HEK293 (cell line): ENCODE measurements at regions not wholly inside any gene's neighbourhood (a gene's known extent, or its start where the extent isn't known, plus 50 kb on each side); places are given as distances from the start of the nearest gene placed in this dataset.

ENCODE experiments used
- CTCF ChIA-PET: fragments of 350-600 bp; formaldehyde crosslinking; extraction: SDS; loops from one replicate; lab custom pipeline; 2021; ENCODE audit warnings: antibody characterized with exemption; lab: Yijun Ruan, JAX
- POLR2A ChIA-PET: fragments of 300-600 bp; formaldehyde crosslinking; extraction: SDS; loops from one replicate; lab custom pipeline; 2020; ENCODE audit warnings: antibody characterized with exemption, inconsistent platforms; lab: Yijun Ruan, JAX
- H3K27ac ChIP-seq: fragments of 200-500 bp; sonication (Bioruptor generic); 2 replicates; pipeline ENCODE4 v1.5.1; 2014; ENCODE audit warnings: low read depth, low read length, control low read depth, inconsistent platforms; ENCODE audit errors: extremely low read depth
- H3K36me3 ChIP-seq, 2 experiments: fragments of 200-500 bp in 1 of 2; sonication (Bioruptor generic) in 1 of 2; 1 replicate in 1 of 2; 2 replicates in 1 of 2; pipeline ENCODE4 v1.5.1; 2014 to 2017; ENCODE audit warnings: inconsistent platforms in 2 of 2, low read length in 2 of 2; ENCODE audit not compliant: control insufficient read depth in 2 of 2, insufficient read depth in 1 of 2
- H3K4me1 ChIP-seq: fragments of 200-500 bp; sonication (Bioruptor generic); 2 replicates; pipeline ENCODE4 v1.5.1; 2014; ENCODE audit warnings: mild to moderate bottlenecking, low read length, inconsistent platforms; ENCODE audit not compliant: control insufficient read depth, insufficient read depth
- H3K4me3 ChIP-seq: 2 replicates; pipeline ENCODE4 v1.5.1; 2011; ENCODE audit warnings: low read depth, mild to moderate bottlenecking, control low read depth, low read length, moderate library complexity
- H3K9me3 ChIP-seq: fragments of 200-500 bp; sonication (Bioruptor generic); 2 replicates; pipeline ENCODE4 v1.5.1; 2014; ENCODE audit warnings: low read depth, low read length, inconsistent platforms; ENCODE audit not compliant: control insufficient read depth, insufficient read depth
- GLI4 ChIP-seq: fragments of 450-650 bp; formaldehyde crosslinking; IDR thresholded peaks from 2 replicates; pipeline ENCODE4 v1.5.1; 2016; ENCODE audit warnings: missing biosample characterization, missing genetic modification characterization
- GLIS1 ChIP-seq: fragments of 450-650 bp; formaldehyde crosslinking; IDR thresholded peaks from 2 replicates; pipeline ENCODE4 v1.5.1; 2016; ENCODE audit warnings: missing biosample characterization, missing genetic modification characterization
- KLF16 ChIP-seq: fragments of 450-650 bp; formaldehyde crosslinking; IDR thresholded peaks from 2 replicates; pipeline ENCODE4 v1.5.1; 2017; ENCODE audit warnings: missing biosample characterization, missing genetic modification characterization
- TRIM28 ChIP-seq: IDR thresholded peaks from 2 replicates; pipeline ENCODE4 v1.6.1; 2011; ENCODE audit warnings: low read length, control low read depth, borderline replicate concordance
- ZBTB1 ChIP-seq: fragments of 450-650 bp; formaldehyde crosslinking; IDR thresholded peaks from 2 replicates; pipeline ENCODE4 v1.5.1; 2016; ENCODE audit warnings: missing biosample characterization, missing genetic modification characterization
- ZNF169 ChIP-seq: fragments of 450-650 bp; formaldehyde crosslinking; IDR thresholded peaks from 2 replicates; pipeline ENCODE4 v1.5.1; 2016; ENCODE audit warnings: missing biosample characterization, missing genetic modification characterization
- ZNF292 ChIP-seq: fragments of 450-650 bp; formaldehyde crosslinking; IDR thresholded peaks from 2 replicates; pipeline ENCODE4 v1.5.1; 2016; ENCODE audit warnings: low read depth, missing biosample characterization, missing genetic modification characterization, borderline replicate concordance
- ZNF324 ChIP-seq: fragments of 450-650 bp; formaldehyde crosslinking; IDR thresholded peaks from 2 replicates; pipeline ENCODE4 v1.5.1; 2016; ENCODE audit warnings: missing biosample characterization, missing genetic modification characterization
- ZNF366 ChIP-seq: fragments of 450-650 bp; formaldehyde crosslinking; conservative IDR thresholded peaks from 2 replicates; pipeline ENCODE4 v1.5.1; 2016; ENCODE audit warnings: missing biosample characterization, missing genetic modification characterization
- TF ChIP-seq, protein P1 (sequence below): fragments of 450-650 bp; formaldehyde crosslinking; IDR thresholded peaks from 2 replicates; pipeline ENCODE4 v1.5.1; 2016; ENCODE audit warnings: missing biosample characterization, missing genetic modification characterization, borderline replicate concordance
- TF ChIP-seq, protein P2 (sequence below): IDR thresholded peaks from 2 replicates; pipeline ENCODE4 v1.6.1; 2011; ENCODE audit warnings: mild to moderate bottlenecking, low read depth, low read length, borderline replicate concordance
- TF ChIP-seq, protein P3 (sequence below): fragments of 450-650 bp; formaldehyde crosslinking; IDR thresholded peaks from 2 replicates; pipeline ENCODE4 v1.5.1; 2016; ENCODE audit warnings: missing biosample characterization, missing genetic modification characterization
- TF ChIP-seq, protein P4 (sequence below): fragments of 450-650 bp; formaldehyde crosslinking; IDR thresholded peaks from 2 replicates; pipeline ENCODE4 v1.5.1; 2017; ENCODE audit warnings: missing biosample characterization, missing genetic modification characterization
- TF ChIP-seq, protein P5 (sequence below): fragments of 450-650 bp; formaldehyde crosslinking; IDR thresholded peaks from 2 replicates; pipeline ENCODE4 v1.5.1; 2016; ENCODE audit warnings: missing biosample characterization, missing genetic modification characterization
- TF ChIP-seq, protein P6 (sequence below): fragments of 450-650 bp; formaldehyde crosslinking; IDR thresholded peaks from 2 replicates; pipeline ENCODE4 v1.5.1; 2016; ENCODE audit warnings: missing biosample characterization, missing genetic modification characterization
- TF ChIP-seq, protein P7 (sequence below): fragments of 450-650 bp; formaldehyde crosslinking; IDR thresholded peaks from 2 replicates; pipeline ENCODE4 v1.5.1; 2017; ENCODE audit warnings: missing biosample characterization, missing genetic modification characterization

DNA sequence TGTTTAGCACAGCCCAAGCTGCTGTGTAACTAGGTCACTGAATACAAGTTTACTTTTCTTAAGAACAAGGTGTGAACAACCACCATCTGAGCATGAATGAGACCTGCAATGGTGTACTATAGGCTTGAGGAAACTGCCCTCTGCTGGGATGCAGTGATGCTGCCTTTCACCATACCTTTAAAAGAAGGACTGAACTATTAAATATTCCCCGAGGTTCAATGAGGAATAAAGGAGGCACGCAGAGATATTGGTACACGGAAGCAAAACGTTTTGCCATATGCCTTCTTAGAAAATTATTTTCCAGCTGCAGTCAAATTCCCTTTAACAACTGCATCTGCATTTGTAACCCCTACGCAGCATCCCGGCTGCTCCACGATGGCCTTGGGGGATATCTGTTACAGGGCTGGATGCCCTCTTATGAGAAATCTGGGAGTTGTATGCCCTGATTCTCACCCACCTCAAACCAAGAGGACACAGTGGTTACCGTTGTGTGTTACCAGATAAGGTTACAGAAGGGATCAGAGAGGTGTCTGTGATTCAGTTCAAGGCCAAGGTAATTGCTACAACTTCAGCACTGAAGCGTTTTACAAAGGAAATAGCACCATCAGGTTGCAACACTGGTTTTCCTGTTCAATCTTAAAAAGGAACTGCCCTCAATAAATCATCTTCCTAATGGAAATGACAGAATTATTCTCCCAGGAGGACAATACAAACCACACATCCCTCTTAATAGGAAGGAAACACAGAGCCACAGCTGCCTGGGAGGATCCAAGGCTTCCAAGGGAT, 470.5 kb downstream of the LTN1 start (continued):
- no peak for TF ChIP-seq ZNF324 (tag by site-specific recombination)
- TF ChIP-seq, all 188 proteins: peak for 0

DNA sequence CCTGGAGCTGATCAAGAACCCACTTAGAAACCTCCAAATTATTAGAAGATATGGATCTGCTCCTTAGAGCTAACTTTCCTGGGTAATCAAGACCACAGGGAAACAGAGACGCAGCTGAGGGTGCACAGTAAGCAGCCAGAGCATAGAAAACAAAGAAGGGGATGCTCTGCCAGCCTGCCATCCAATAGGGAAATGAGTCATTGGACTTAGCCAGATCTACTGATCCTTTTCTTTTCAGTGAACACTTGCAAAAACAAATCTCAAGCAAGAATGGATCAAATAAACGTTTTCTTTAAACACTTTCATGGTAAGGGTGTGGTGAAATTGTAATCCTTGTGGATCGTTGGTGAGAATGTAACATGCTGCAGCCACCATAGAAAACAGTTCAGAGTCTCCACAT, 474.0 kb downstream of the LTN1 start:
- Histone ChIP-seq H3K36me3 (no peaks in the 10 kb centered on the region), H3K4me3 (no peak overlapping the region), H3K4me1 (no peaks in the 10 kb centered on the region), H3K9me3 (no peaks in the 10 kb centered on the region), H3K27ac (no peak overlapping the region)
- POLR2A ChIA-PET, result no interaction called here
- CTCF ChIA-PET, result interaction anchor here (1.0 to 3.3 kb wide), 5 partner anchors 9 to 227 kb away, joined by 3 to 43 read pairs (median 5); no protein-coding TSS in a partner anchor
- TF ChIP-seq, protein P1, sequence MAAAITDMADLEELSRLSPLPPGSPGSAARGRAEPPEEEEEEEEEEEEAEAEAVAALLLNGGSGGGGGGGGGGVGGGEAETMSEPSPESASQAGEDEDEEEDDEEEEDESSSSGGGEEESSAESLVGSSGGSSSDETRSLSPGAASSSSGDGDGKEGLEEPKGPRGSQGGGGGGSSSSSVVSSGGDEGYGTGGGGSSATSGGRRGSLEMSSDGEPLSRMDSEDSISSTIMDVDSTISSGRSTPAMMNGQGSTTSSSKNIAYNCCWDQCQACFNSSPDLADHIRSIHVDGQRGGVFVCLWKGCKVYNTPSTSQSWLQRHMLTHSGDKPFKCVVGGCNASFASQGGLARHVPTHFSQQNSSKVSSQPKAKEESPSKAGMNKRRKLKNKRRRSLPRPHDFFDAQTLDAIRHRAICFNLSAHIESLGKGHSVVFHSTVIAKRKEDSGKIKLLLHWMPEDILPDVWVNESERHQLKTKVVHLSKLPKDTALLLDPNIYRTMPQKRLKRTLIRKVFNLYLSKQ, result no peak
- TF ChIP-seq, protein P2, sequence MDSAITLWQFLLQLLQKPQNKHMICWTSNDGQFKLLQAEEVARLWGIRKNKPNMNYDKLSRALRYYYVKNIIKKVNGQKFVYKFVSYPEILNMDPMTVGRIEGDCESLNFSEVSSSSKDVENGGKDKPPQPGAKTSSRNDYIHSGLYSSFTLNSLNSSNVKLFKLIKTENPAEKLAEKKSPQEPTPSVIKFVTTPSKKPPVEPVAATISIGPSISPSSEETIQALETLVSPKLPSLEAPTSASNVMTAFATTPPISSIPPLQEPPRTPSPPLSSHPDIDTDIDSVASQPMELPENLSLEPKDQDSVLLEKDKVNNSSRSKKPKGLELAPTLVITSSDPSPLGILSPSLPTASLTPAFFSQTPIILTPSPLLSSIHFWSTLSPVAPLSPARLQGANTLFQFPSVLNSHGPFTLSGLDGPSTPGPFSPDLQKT, result no peak
- TF ChIP-seq ZNF169 (no peak), ZNF292 (tag by site-specific recombination) (no peak), ZNF366 (tag by site-specific recombination) (no peak), KLF16 (tag by site-specific recombination) (no peak), TRIM28 (no peak), GLI4 (tag by site-specific recombination) (no peak), GLIS1 (no peak), ZBTB1 (no peak)
- TF ChIP-seq, protein P3, sequence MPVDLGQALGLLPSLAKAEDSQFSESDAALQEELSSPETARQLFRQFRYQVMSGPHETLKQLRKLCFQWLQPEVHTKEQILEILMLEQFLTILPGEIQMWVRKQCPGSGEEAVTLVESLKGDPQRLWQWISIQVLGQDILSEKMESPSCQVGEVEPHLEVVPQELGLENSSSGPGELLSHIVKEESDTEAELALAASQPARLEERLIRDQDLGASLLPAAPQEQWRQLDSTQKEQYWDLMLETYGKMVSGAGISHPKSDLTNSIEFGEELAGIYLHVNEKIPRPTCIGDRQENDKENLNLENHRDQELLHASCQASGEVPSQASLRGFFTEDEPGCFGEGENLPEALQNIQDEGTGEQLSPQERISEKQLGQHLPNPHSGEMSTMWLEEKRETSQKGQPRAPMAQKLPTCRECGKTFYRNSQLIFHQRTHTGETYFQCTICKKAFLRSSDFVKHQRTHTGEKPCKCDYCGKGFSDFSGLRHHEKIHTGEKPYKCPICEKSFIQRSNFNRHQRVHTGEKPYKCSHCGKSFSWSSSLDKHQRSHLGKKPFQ (tag by site-specific recombination), result no peak
- TF ChIP-seq, protein P4, sequence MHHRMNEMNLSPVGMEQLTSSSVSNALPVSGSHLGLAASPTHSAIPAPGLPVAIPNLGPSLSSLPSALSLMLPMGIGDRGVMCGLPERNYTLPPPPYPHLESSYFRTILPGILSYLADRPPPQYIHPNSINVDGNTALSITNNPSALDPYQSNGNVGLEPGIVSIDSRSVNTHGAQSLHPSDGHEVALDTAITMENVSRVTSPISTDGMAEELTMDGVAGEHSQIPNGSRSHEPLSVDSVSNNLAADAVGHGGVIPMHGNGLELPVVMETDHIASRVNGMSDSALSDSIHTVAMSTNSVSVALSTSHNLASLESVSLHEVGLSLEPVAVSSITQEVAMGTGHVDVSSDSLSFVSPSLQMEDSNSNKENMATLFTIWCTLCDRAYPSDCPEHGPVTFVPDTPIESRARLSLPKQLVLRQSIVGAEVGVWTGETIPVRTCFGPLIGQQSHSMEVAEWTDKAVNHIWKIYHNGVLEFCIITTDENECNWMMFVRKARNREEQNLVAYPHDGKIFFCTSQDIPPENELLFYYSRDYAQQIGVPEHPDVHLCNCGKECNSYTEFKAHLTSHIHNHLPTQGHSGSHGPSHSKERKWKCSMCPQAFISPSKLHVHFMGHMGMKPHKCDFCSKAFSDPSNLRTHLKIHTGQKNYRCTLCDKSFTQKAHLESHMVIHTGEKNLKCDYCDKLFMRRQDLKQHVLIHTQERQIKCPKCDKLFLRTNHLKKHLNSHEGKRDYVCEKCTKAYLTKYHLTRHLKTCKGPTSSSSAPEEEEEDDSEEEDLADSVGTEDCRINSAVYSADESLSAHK (tag by site-specific recombination), result no peak
- TF ChIP-seq, protein P5, sequence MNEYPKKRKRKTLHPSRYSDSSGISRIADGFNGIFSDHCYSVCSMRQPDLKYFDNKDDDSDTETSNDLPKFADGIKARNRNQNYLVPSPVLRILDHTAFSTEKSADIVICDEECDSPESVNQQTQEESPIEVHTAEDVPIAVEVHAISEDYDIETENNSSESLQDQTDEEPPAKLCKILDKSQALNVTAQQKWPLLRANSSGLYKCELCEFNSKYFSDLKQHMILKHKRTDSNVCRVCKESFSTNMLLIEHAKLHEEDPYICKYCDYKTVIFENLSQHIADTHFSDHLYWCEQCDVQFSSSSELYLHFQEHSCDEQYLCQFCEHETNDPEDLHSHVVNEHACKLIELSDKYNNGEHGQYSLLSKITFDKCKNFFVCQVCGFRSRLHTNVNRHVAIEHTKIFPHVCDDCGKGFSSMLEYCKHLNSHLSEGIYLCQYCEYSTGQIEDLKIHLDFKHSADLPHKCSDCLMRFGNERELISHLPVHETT (tag by site-specific recombination), result no peak
- TF ChIP-seq, protein P6, sequence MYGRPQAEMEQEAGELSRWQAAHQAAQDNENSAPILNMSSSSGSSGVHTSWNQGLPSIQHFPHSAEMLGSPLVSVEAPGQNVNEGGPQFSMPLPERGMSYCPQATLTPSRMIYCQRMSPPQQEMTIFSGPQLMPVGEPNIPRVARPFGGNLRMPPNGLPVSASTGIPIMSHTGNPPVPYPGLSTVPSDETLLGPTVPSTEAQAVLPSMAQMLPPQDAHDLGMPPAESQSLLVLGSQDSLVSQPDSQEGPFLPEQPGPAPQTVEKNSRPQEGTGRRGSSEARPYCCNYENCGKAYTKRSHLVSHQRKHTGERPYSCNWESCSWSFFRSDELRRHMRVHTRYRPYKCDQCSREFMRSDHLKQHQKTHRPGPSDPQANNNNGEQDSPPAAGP, result no peak
- TF ChIP-seq, protein P7, sequence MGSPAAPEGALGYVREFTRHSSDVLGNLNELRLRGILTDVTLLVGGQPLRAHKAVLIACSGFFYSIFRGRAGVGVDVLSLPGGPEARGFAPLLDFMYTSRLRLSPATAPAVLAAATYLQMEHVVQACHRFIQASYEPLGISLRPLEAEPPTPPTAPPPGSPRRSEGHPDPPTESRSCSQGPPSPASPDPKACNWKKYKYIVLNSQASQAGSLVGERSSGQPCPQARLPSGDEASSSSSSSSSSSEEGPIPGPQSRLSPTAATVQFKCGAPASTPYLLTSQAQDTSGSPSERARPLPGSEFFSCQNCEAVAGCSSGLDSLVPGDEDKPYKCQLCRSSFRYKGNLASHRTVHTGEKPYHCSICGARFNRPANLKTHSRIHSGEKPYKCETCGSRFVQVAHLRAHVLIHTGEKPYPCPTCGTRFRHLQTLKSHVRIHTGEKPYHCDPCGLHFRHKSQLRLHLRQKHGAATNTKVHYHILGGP (tag by site-specific recombination), result no peak
